Urothelium cell line (cell line): ENCODE measurements at regions not wholly inside any gene's neighbourhood (a gene's known extent, or its start where the extent isn't known, plus 50 kb on each side); places are given as distances from the start of the nearest gene placed in this dataset.

Experiments
- DNase-seq: peaks from one replicate; pipeline ENCODE4 v3.0.0; 2011; ENCODE audit warnings: low spot score, mixed read lengths
- FAIRE-seq: peaks from 2 replicates; lab custom pipeline; 2011; peaks lifted over from hg19 to GRCh38; lab: Jason Lieb, UNC

- DNase-seq (no peak), FAIRE-seq (no peak)
Measured at GRCh38 chr5:114678778-114679177, 316.9 kb downstream of the KCNN2 start.

- no peak for DNase-seq
- FAIRE-seq: no peak
Measured at GRCh38 chr5:114665551-114665950, 303.7 kb downstream of the KCNN2 start.

- no peak for DNase-seq
- no peak for FAIRE-seq
Measured at GRCh38 chr5:114660791-114661190, 298.9 kb downstream of the KCNN2 start.

- DNase-seq (peak; percentile 43), FAIRE-seq (no peak)
Measured at GRCh38 chr5:114658194-114658593, 296.3 kb downstream of the KCNN2 start.

- no peak for FAIRE-seq
- no peak for DNase-seq
Measured at GRCh38 chr5:114657342-114658130, 295.7 kb downstream of the KCNN2 start.

GRCh38 chr5:114649878-114650277, 288.0 kb downstream of the KCNN2 start:
- FAIRE-seq: no peak

GRCh38 chr5:114648940-114649339, 287.1 kb downstream of the KCNN2 start:
- no peak for FAIRE-seq

More at GRCh38 chr5:114649878-114650277, 288.0 kb downstream of the KCNN2 start:
- no peak for DNase-seq

GRCh38 chr5:114644576-114644975, 282.7 kb downstream of the KCNN2 start:
- FAIRE-seq (no peak), DNase-seq (no peak)

More at GRCh38 chr5:114648940-114649339, 287.1 kb downstream of the KCNN2 start:
- no peak for DNase-seq

GRCh38 chr5:114636271-114636670, 274.4 kb downstream of the KCNN2 start:
- FAIRE-seq (no peak), DNase-seq (no peak)

GRCh38 chr5:114634967-114635901, 273.4 kb downstream of the KCNN2 start:
- FAIRE-seq (no peak), DNase-seq (no peak)

GRCh38 chr5:114634517-114634916, 272.6 kb downstream of the KCNN2 start:
- DNase-seq (no peak), FAIRE-seq (no peak)

GRCh38 chr5:114612406-114612805, 250.5 kb downstream of the KCNN2 start:
- DNase-seq: no peak
- FAIRE-seq: no peak

- DNase-seq: no peak
- no peak for FAIRE-seq
Measured at GRCh38 chr5:114581136-114581535, 219.3 kb downstream of the KCNN2 start.

- DNase-seq (no peak), FAIRE-seq (no peak)
Measured at GRCh38 chr5:114565871-114566270, 204.0 kb downstream of the KCNN2 start.

- no peak for FAIRE-seq
- no peak for DNase-seq
Measured at GRCh38 chr5:114565139-114565538, 203.3 kb downstream of the KCNN2 start.

- FAIRE-seq: no peak
- DNase-seq: no peak
Measured at GRCh38 chr5:114561415-114561814, 199.5 kb downstream of the KCNN2 start.
